NCI-H748 (cell line): ENCODE measurements at regions not wholly inside any gene's neighbourhood (a gene's known extent, or its start where the extent isn't known, plus 50 kb on each side); places are given as distances from the start of the nearest gene placed in this dataset.

Source experiments
- DNase-seq: peaks from one replicate; lab custom pipeline; 2025; ENCODE audit not compliant: unreplicated experiment; lab: John Stamatoyannopoulos, UW

GRCh38 chr15:45743426-45744235 lies 108.8 kb downstream of the SQOR start:
- DNase-seq: peak; percentile 58

GRCh38 chr15:45744236-45744589 lies 109.4 kb downstream of the SQOR start:
- DNase-seq: no peak

GRCh38 chr15:45747426-45747825 lies 112.6 kb downstream of the SQOR start:
- no peak for DNase-seq

- no peak for DNase-seq
These were observed 116.8 kb downstream of the SQOR start for GRCh38 chr15:45751629-45752028.

- no peak for DNase-seq
These were observed 125.1 kb downstream of the SQOR start for GRCh38 chr15:45759936-45760335.

GRCh38 chr15:45762726-45763125 lies 127.9 kb downstream of the SQOR start:
- DNase-seq: no peak

- no peak for DNase-seq
These were observed 128.5 kb downstream of the SQOR start for GRCh38 chr15:45763170-45763869.

- DNase-seq: no peak
These were observed 138.3 kb downstream of the SQOR start for GRCh38 chr15:45773149-45773548.

GRCh38 chr15:45776772-45777171 lies 141.9 kb downstream of the SQOR start:
- DNase-seq: no peak

GRCh38 chr15:45777781-45778180 lies 143.0 kb downstream of the SQOR start:
- DNase-seq: peak; percentile 13

- no peak for DNase-seq
These were observed 145.5 kb downstream of the SQOR start for GRCh38 chr15:45780352-45780751.

- DNase-seq: no peak
These were observed 149.8 kb downstream of the SQOR start for GRCh38 chr15:45784656-45785055.

- DNase-seq: peak; percentile 77
These were observed 151.1 kb downstream of the SQOR start for GRCh38 chr15:45785897-45786296.

GRCh38 chr15:45790325-45790943 lies 155.6 kb downstream of the SQOR start:
- DNase-seq: peak; percentile 45

GRCh38 chr15:45794304-45794703 lies 159.5 kb downstream of the SQOR start:
- no peak for DNase-seq

- peak; percentile 60 for DNase-seq
These were observed 160.0 kb downstream of the SQOR start for GRCh38 chr15:45794712-45795439.

- DNase-seq: peak; percentile 84
These were observed 160.7 kb downstream of the SQOR start for GRCh38 chr15:45795440-45796069.

GRCh38 chr15:45796433-45796832 lies 161.6 kb downstream of the SQOR start:
- peak; percentile 53 for DNase-seq

GRCh38 chr15:45799508-45799907 lies 164.7 kb downstream of the SQOR start:
- no peak for DNase-seq

- DNase-seq: no peak
These were observed 166.7 kb downstream of the SQOR start for GRCh38 chr15:45801543-45801942.

- DNase-seq: peak; percentile 99
These were observed 167.3 kb downstream of the SQOR start for GRCh38 chr15:45802140-45802539.
